Hindlimb muscle (tissue), 1 donor: ENCODE measurements at regions not wholly inside any gene's neighbourhood (a gene's known extent, or its start where the extent isn't known, plus 50 kb on each side); places are given as distances from the start of the nearest gene placed in this dataset.

Experiments
- DNase-seq: peaks from one replicate; pipeline ENCODE4 v3.0.0-alpha.2; 2013

- no peak for DNase-seq
Measured at GRCh38 chr2:200217320-200217719, 89.2 kb upstream of the SPATS2L start.

DNA sequence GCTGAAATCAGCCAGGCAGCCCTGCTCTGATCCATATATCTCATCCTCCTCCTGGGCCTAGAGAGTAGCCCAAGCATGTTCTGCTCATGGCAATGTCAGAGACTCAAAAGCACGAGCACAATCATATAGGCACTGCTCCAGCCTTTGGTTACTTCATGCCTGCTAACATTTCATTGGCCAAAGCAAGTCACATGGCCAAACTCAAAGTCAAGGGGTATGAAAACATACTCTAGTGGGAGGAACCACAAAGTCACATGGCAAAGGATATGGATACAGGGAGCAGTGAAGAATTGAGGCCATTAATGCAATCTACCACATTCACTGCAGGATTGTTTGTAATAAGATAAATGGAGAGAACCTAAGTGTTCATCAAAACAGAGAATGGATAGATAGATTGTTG, 87.8 kb upstream of the SPATS2L start:
- DNase-seq = no peak

DNA sequence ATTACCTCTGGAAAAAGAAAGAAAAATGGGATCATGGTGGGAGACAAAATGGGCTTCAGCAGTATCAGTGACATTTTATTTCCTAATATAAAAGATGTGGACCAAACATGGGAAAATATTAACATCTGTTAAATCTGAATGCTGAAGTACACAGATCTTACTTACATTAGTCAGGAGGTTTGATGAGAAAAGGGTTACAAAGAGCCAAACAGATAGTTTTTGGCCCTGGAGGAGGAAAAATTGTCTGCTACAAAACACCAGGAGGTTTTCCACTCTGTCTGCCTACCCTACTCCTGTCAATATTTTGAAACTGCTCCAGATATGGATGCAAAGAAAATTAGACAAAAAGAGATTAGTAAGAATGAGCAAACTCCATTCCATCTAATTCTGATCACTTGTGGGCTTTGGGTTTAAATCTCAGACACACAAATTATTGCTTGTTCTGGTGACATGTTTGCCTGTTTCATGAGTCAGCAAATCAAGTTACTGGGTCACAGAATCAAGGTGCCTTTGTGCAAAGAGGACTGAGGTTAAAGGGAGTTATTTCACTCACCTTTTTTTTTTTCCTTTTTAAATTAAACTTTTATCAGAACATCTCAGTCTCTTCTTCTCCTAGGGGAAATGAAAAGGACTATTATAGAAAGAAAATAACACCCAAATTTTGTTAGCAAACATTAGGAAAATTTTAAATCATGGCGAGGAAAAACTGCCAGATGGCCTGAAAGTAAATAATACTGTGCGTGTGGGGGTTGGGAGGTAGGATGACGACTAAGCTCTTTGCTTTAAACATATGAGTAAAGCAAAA, 87.0 kb upstream of the SPATS2L start:
- DNase-seq = peak; percentile 77

- peak; percentile 64 for DNase-seq
Measured at GRCh38 chr2:200220251-200220650, 86.2 kb upstream of the SPATS2L start.

DNA sequence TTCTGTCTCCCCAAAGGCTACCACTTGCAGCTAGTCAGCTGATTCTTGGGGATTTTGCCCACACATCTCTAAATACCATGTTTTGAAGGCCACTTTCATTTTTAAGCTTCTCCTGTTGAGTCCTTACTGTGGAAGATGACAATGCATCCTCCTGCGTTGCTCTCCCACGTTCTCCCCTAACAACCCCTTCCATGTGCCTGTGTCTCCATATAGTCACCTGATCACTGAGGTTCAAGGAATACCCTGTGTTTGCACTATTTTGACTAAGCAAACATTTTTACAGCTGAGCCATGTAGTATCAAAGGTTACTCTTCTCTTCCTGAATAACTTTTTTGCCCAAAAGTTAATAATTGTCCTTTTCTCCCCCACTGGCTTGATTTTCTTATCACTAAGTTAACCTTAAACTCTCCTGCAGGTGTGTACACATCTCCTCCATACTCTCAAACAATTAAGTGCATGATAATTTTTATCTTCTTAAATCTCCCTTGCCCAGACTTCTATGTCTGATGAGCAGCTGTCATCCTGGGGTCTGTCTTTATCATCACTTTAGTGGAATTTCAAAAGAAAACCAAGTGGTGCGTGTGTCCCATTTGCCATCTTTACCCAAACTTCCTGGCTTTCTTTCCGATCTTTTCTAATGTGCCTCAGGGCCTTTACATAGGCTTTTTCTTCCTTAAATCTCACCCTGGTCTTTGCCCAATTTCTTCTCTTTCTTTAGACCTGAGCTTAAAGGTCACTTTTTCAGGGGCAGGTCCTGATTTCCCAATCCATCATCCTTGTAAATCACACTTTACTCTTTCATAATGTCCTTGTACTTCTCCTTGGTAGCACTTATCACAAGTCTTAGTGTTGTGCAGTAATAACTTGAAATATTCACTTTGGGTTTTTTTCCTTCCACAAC, 85.2 kb upstream of the SPATS2L start:
- DNase-seq = no peak

DNA sequence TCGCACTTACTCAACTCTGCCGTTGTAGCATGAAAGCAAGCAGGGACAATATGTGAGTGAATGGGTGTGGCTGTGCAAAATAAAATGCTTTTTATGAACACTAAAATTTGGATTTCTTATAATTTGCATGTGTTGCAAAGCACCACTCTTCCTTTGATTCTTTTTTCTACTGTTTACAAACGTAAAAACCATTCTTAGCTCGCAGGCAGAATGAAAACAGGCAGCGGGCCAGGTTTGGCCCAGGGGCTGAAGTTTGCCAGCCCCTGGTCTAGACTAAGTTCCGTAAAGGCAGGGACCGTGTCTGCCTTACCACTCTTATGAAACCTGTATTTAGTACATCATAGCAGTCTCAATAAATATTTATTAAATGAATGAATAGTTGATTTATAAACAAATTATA, 83.7 kb upstream of the SPATS2L start:
- DNase-seq = no peak

GRCh38 chr2:200223205-200223784, 83.2 kb upstream of the SPATS2L start:
- no peak for DNase-seq

DNA sequence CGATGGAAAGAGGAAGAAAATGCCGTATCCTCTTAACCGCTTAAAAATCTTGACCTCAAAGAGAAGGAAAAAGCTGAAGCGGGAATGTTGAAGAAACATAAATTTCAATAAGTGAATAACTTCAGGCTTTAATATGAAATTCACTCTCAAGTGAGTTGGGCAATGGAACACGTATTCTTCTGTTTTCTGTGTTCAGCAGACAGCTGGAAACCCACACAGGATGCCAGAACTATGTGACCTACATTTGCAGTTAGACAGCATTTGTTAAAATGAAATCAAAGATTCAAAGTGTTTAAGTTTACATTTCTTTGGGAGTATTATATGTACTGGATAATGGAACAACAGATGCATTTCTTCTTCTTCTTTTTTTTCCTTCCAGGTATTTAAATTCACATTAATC, 80.5 kb upstream of the SPATS2L start:
- peak; percentile 78 for DNase-seq

DNA sequence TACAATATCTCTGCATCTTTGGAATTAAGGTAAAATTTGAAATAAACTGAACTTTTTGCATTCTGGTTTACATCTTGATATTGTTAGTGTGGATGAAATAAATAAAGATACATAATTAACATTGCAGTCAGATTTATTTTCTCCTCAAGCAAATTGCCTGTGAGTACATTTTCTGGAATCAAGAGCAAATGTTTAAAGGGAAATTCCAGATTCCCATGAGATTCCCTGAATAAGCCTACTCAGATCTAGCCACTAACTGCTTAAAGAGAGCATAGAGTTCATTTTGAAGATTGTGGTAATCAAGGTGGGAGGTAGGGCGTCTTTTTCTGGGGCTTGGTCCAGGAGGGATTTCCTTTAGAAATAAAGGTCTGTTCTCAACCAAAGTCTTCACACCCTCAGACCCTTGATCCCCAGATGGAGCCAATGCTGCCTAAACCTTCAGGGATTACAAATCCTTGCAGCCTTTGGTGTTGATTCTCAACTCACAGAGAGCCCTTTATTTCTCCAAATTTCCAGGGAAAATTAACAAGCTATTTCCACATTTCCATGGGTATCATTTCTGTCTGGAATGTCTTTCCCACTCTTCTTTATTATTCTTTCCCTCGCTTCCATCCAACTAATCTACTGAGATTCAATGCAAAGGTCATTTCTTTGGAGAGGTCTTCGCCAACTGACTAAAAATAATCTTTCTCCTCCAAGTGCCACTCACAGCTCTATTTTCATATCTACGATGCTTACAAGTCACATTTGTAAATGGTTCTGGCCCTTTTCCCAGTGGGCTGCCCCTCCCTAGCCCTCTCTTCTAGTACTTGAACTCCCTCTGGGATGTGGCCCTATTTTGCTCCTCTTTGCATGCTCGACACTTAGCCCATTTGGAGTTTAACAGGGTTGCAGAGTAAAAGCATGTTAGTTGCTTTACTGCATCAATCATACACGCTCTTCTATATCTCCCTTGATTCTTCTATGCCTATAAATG, 79.8 kb upstream of the SPATS2L start:
- no peak for DNase-seq

GRCh38 chr2:200230716-200231115, 75.8 kb upstream of the SPATS2L start:
- DNase-seq = no peak

GRCh38 chr2:200235533-200235932, 71.0 kb upstream of the SPATS2L start:
- DNase-seq = no peak

- DNase-seq = no peak
Measured at GRCh38 chr2:200239216-200239615, 67.3 kb upstream of the SPATS2L start.

DNA sequence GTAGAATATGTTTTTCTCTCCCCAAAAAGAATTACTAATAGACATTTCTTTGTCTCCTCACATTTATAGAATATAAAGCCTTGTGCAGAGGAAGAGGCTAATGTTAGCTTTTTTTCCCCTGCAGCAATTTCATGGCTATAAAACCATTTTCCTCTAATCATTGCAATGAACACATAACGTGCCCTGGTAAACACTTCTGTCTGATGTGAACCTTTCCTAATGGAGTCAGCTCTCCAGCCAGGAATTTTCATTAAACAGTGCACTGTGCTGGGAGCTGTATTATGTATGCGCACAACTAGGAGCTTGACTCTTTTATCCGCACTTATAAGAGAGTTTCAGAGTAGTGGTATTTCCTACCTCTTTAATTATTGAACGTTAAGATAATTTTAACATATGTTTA, 63.9 kb upstream of the SPATS2L start:
- DNase-seq = no peak

DNA sequence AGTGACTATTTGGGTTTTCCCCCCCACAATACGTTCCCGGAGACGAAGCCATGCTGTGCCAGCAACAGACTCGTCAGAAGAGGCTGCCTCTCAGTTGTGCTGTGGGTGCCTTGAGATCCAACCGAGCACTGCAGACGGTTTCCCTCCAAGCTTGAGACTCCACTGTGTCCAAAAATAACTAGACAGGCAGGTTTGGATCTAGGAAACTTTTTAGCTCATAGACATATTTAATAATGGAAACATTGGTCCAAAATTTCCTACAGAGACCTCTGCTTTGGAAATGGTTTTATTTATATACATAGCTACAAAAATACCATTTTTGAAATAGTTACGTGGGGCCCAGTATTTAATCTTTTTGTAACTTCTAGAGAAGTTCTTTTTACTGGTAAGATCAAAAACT, 63.1 kb upstream of the SPATS2L start:
- no peak for DNase-seq

DNA sequence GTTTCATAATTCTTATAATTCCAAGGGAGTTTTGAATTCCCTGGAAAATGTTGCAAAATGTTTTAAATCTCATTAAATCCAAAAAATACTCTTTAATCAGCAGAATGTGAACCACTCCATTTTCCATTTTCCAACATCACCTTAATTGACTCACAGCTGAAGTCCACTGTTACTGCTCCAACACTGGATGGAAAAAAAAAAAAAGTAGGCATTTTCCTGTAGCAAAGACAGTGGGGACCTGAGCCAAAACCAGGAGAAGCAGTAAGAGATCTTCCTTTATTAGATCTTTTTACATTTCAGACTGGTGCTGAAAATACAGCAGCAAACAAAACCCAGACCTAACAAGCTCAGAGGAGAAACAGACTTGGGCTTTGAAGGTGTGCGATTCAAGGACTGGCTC, 62.4 kb upstream of the SPATS2L start:
- DNase-seq = no peak

GRCh38 chr2:200247494-200247893, 59.0 kb upstream of the SPATS2L start:
- DNase-seq = no peak

DNA sequence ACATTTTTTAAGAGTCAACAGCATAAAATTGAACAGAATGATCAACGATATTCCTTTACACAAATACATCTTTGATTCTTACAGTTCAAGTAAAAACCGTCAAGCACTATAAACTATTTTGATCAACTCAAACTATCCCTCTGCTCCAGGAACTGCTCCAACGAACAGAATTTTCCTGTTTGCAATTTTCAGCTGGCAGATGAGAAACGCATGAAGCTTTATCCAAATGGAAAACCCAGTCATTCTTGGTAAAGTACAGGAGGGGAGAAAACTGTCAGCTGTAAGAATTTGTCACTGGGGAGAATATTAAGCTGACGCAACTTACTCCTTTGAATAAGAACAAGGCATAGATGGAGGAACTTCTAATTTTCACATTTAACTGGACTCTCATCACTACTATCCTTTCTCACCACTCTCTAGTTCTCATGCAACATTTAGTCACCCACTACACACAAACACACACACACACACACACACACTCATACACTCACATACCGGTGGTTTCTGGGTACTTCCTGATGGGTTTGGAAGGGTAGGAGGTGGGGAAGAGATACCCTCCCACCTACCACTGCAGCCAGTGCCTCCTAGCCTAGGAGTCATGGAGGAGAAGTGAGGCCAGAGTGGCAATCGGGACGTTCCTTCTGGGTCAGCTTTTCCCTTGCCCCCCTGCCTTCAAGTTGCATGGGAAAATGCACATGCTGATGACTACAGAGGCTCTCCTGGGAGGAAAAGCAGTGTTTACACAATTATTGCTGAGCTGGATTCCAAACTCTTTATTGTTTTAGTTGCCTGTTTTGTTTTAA, 54.0 kb upstream of the SPATS2L start:
- peak; percentile 73 for DNase-seq

- peak; percentile 55 for DNase-seq
Measured at GRCh38 chr2:200253639-200254038, 52.9 kb upstream of the SPATS2L start.

DNA sequence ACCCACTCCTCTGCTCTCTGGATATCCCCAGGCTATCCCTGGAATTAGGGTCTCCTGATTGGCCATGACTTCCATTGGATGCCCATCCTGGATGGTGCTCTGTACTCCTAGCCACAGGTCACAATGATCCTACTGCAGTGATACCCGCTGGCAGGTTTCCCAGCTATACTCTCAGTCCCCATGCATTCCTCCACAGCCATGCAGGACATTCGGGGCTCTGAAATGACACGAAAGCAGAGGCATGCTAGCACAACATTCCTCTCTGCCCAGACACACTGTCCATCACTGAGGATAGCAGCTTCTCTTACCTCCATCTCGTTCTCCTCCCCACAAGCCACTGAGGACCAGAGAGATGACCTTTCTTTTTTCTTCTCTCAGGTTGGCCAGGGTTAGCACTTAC, 51.7 kb upstream of the SPATS2L start:
- DNase-seq = no peak

GRCh38 chr2:200255549-200255948, 50.9 kb upstream of the SPATS2L start:
- DNase-seq = no peak
